Islet precursor cell (in vitro differentiated cells): ENCODE measurements at regions not wholly inside any gene's neighbourhood (a gene's known extent, or its start where the extent isn't known, plus 50 kb on each side); places are given as distances from the start of the nearest gene placed in this dataset.

Experiments
- DNase-seq: peaks from one replicate; pipeline ENCODE4 v3.0.0-alpha.2; 2018

- DNase-seq, result peak; percentile 32
These were observed 66.7 kb upstream of the TOP1 start for GRCh38 chr20:40961686-40962640.

DNA sequence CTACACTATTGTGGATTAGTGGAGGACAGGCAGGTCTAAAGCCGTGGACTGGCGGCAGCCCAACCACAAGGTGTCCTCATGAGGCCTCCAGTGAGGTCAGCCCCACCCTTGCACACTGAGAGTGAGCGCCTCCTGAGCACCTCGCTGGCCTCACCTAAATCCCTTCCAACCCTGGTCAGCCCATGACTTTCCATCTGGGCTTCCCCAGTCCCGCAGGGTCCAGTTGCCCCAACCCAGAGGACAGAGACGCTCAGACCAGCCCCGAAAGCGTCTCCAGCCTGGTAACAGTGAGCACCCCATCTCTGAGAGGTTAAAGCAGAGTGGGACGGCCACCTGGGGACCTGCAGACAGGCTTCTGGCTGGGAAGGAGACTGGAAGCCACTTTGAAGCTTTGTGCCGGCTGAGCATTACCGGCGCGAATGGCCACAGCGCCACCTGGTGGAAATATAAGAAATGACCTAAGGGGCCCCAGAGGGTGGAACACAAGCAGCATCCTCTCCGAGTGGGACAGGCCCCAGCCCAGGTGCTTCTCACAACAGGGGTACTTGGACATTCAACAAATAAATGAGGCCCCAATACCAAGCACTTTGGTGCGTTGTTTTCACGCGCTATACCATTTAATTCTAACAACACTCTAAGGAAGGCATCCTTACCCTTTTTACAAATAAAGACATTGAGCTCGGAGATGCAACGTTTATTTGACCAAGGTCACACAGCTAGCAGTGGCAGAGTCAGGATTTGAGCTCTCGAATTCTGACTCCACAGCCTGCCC, 65.7 kb upstream of the TOP1 start:
- DNase-seq, result peak; percentile 90

DNA sequence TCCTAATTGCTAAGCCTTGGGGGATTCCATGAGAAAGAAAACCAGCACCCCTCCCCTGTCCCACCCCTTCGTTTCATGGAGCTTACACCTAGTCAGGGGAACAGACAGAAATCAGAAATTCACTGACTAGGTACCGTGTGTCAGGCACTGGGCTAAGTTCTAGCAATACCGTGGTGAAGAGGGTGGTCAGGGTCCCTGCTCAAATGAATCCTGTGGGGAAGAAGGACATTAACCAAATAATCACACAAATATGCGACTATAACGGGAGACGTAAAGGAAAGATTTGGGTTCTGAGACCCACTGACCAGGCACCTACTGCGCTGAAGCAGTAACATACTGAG, 65.1 kb upstream of the TOP1 start:
- no peak for DNase-seq

GRCh38 chr20:40965671-40966070, 63.0 kb upstream of the TOP1 start:
- DNase-seq, result no peak

DNA sequence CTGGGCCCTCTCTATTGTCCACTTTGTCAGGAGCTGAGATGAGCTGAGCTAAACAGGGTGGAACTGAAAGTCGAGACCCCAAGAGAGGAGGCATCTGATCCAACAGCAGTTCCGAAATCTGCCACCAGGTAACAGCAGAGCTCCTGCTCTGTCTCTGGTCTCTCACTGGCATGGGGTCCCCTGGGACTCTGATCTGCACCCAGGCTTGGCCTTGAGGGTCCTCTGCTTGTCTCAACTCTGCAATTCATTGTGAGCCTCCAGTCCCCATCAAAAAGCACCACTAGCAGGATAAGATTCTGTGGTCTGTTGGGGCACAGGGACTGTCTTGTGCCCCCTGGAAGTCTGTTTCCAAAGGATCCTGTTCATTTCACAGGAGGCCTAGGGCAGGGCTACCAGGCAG, 62.5 kb upstream of the TOP1 start:
- DNase-seq, result peak; percentile 53

DNA sequence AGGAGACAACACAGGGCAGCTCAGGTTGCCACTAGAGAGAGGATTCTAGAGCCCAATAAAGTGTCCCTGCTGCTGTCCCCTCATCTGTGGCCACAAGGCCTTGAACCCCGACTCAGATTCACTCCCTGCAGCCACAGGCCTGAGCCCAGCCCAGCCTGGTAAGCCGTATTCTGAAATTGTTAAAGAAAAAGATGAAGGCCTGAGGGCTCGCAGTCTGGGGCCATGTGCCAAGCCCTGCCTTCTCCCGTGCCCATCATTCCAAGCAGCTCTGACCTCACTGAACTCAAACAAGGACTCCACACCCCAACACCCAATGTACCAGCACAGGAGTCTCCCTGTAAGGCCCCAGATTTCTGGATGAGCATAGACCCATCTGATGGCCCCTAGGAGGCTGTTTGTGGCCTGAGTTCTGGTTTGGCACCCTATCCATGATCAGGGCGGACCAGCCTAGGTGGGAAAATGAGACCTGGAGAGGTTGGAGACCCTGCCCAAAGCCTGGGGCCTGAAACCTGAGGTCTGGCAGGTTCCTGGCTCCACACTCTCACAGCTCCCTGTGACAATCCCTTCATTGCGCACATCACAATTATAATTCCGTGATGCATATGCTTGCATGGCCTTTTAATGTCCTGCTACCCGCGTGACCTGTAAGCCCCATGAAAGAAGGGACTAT, 62.0 kb upstream of the TOP1 start:
- DNase-seq, result peak; percentile 48

- peak; percentile 32 for DNase-seq
These were observed 60.9 kb upstream of the TOP1 start for GRCh38 chr20:40967700-40968099.

DNA sequence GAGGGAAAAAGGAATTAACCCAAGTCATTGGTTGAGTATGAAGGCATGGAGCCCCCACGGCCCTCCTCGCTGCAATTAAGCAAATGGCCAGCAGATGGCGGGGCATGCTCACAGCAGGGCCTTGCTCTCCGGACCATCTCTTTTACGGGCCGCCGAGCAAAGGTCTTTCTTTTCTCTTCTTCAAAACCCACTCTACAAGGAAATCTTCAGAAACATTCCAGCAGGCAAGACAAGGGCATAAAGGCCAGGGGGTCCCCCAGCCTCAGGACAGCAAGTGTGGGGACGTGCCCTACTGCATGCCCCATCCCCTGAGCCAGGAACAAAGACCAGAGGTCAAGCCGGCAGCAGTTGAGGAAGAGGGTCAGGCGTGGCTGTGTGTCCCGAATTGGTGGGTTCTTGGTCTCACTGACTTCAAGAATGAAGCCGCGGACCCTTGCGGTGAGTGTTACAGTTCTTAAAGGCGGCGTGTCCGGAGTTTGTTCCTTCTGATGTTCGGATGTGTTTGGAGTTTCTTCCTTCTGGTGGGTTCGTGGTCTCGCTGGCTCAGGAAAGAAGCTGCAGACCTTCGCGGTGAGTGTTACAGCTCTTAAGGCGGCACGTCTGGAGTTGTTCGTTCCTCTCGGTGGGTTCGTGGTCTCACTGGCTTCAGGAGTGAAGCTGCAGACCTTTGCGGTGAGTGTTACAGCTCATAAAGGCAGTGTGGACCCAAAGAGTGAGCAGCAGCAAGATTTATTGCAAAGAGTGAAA, 59.6 kb upstream of the TOP1 start:
- DNase-seq, result peak; percentile 86

- DNase-seq, result peak; percentile 58
These were observed 58.4 kb upstream of the TOP1 start for GRCh38 chr20:40970218-40970617.

GRCh38 chr20:40977218-40977617, 51.4 kb upstream of the TOP1 start:
- DNase-seq, result no peak

GRCh38 chr20:40978761-40979160, 49.9 kb upstream of the TOP1 start:
- no peak for DNase-seq
